Ramos (cell line): ENCODE measurements at regions not wholly inside any gene's neighbourhood (a gene's known extent, or its start where the extent isn't known, plus 50 kb on each side); places are given as distances from the start of the nearest gene placed in this dataset.

ENCODE experiments used
- in situ Hi-C: fragments of 300-500 bp; cut with MboI; formaldehyde crosslinking; loops from one replicate; pipeline ENCODE4 v1.14.3; 2022; ENCODE audit warnings: low sequenced_read_pairs; ENCODE audit not compliant: unreplicated experiment

DNA sequence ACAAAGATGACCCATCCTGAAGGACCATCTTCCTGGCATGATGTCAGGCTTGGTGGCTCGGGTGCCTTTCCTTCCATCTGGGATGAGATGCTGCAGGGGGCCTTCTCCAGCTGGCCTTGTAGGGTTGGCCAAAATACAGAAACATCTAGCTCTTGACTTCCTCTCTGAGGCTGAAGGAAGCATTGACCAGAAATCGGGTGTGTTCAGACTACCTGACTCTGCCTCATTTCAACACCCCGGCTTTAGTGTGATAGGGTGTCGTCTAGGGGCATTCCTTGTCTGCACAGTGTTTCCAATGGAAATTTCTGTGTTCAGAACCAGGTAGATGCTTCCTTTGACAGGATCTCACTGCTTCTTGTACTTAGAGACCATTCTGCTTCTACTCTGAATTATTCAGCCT, 115.7 kb upstream of the SPRED2 start:
- in situ Hi-C loops, result loop anchor here (5.0 kb wide), 1 partner anchor 106 kb away; no protein-coding TSS in a partner anchor

DNA sequence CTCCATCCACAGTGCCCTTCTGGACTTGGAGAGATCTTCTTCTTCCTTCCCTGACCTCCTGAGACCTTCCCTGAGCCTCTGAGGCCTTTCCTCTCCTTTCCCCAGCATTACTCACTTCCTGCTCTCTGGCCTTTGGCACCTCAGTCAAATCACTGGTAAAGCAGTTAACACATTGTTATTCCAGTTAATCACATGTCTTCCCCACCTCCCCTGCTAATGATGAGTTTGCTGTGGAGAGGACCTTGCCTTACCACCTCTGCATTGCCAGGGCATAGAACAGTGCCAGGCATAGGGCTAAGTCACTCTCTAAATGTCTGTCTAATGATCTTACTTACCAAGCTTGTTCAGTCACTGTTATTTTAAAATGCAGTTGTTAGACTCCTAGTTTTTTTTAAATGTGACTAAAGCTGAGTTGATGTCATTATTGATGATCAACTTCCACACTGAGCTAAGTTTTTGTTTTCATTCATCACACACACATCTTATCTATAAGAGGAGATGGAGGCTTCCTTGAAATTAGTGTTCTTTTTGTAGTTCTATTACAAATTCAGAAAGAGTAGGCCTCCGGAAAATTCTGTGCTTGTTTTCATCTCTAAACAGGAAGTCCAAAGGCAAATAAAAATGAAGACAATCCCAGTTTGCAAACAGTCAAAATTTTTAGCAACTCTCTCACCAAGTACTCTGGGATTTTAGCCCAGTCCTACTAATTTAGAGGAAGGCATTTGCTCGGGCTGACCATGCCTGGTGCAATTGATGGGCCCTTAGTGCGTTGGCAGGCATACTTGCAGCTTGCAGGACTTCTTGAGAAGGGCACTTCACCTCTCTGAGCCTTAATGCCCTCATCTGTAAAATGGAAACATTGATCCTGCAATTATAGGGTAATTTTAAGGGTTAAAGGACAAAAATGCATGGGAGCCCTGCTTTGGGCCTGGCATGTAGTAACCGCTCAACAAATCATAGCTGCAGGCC, 113.7 kb upstream of the SPRED2 start:
- in situ Hi-C loops, result loop anchor here (5.0 kb wide), 1 partner anchor 104 kb away; no protein-coding TSS in a partner anchor

- in situ Hi-C loops, result no loop called here
Measured at GRCh38 chr2:65541773-65542172, 109.4 kb upstream of the SPRED2 start.

DNA sequence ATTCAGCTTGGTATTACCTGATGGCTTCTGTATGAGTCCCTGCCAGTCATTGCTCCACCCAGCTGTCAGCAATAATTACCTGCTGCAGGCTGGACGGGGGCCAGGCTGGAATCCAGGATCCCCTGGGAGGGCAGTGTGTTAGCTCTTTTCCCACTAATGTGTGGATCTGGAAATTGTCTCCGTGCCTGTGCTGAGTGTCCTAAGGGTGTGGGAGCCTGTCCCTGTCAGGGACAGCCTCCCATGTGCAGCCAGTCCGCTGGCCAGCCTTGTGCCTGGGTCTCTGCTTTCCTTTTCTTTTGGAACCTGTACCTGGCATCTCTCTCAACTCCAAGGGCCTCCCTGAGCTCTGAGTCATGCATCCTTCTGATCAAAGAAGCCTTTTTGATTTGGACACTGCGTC, 107.2 kb upstream of the SPRED2 start:
- in situ Hi-C loops, result no loop called here

- in situ Hi-C loops, result no loop called here
Measured at GRCh38 chr2:65537651-65538385, 105.4 kb upstream of the SPRED2 start.

DNA sequence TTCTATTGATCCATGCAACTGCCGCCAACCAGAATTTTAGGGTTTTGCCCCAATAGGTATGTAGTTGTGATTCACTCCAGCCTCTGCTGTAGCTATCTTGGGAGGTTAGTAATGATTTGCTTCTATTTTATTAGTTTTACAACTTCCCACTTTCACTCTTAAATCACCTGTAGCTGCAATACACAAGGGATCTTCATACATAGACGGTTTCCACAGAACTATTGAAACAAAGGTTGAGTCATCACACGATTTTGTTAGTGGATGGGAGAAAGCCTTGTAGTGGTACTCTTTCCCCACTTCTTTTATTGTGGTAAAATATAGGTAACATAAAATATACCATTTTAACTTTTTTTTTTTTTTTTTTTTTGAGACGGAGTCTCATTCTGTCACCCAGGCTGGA, 104.2 kb upstream of the SPRED2 start:
- in situ Hi-C loops, result no loop called here

DNA sequence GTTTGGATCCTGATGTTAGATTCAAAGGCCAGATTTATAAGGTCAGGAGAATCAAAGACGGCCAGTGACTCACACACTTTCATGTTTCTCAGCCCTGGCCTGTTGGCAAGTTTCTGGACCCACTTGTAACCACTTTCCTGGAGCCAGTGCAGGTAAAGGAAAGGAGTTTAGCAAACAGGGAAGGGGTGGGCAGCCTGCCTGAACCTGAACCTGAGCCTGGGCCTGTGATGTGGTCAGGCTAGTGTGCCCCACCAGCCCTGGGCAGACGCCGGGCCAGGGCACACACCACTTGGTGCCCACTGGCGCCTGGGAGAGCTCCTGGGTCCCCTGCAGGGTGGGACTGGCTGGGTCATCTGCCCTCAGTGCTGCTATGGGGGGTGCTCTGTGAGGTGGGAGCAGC, 100.5 kb upstream of the SPRED2 start:
- in situ Hi-C loops, result no loop called here

DNA sequence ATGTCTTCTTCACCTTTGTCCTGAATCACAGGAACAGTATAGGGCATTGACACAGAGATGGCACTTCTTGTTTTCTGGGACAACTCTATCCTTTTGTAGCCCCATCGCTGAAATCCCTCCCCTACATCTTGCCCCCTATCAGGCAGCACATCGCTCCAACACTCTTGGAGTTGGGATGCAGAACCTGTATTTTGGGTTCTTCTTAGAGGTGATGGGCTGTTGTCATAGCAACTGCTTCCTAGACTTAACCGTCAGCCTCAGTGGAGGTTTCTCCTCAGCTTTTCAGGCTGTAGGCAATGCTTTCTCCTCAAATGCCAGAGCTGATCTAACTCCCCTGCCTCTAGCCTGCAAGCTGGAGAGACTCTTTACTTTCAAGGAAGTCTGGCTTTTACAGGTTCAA, 99.9 kb upstream of the SPRED2 start:
- in situ Hi-C loops, result no loop called here

DNA sequence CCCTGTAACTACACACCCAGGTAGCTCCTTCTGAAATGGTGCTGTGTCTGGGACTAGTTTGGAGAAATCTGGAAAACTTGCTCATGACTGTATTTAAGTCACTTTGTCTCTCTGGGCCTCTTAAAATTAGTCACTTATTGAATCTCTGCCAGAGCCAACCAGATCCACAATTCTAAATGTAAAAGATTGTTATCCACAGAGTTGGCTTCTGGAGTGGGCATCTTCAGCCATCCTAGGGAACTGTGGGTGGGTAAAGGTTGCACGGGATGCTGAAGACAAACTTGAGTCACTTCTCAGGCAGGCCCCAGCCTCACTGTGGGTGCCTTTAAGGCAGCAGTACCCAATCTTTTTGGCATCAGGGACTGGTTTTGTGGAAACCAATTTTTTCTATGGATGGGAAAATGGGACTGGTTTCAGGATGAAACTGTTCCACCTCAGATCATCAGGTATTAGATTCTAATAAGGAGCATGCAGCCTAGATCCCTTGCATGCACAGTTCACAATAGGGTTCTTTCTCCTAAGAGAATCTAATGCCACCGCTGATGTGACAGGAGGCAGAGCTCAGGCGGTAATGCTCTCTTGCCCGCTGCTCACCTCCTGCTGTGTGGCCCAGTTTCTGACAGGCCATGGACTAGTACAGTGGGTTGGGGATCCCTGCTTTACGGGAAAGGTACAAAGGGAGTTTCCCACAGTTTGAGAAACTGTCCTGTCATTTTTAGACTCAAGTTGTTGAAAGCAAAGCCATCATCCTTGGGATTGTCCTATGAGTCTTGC, 98.3 kb upstream of the SPRED2 start:
- in situ Hi-C loops, result no loop called here

- in situ Hi-C loops, result no loop called here
Measured at GRCh38 chr2:65529419-65529818, 97.0 kb upstream of the SPRED2 start.

DNA sequence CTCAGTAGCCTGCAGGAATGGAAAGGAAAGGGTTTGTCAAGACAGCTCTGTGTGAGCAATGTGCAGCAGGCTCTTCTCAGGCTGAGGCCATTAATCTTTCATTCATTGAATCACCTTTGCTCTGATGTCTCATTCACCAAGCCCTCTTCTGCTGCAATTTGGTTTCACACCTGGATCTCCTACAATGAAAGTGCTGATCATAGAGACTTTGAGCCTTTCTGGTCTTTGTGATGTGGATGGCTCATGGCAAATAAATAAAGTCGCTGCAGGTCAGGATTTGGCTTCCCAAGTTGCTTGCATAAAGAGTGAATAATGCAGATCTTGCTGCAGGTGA, 95.8 kb upstream of the SPRED2 start:
- in situ Hi-C loops, result no loop called here

- in situ Hi-C loops, result no loop called here
Measured at GRCh38 chr2:65527451-65528240, 95.2 kb upstream of the SPRED2 start.

DNA sequence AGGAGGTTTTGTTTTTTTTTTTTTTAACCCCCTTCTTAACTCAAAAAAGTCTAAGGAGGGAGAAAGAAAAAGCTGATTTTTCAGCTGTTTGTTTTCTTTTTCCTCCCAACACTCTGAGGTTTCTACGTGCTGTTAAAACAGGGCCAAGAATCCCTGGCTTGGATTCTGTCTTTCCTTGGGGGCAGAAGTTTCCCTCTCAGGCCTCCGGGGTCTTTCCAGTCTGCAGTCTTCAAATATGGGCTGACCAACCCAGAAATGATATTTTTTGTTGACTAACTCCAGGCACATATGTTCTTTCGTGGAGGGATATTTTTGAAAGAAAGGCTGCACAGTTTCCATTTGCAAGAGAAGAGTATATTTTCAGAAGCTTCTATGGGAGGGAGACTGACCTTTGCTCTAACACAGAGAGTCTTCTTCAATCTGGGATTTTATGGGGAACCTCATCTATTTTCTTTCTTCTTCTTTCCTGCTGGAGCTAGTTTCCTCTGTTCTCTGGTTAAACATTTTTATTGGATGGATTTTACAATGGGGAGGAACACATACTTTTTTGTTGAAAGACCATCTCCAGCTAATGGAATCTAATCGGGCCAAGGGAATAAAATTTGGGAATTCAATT, 93.3 kb upstream of the SPRED2 start:
- in situ Hi-C loops, result no loop called here

GRCh38 chr2:65522922-65523321, 90.5 kb upstream of the SPRED2 start:
- in situ Hi-C loops, result no loop called here

DNA sequence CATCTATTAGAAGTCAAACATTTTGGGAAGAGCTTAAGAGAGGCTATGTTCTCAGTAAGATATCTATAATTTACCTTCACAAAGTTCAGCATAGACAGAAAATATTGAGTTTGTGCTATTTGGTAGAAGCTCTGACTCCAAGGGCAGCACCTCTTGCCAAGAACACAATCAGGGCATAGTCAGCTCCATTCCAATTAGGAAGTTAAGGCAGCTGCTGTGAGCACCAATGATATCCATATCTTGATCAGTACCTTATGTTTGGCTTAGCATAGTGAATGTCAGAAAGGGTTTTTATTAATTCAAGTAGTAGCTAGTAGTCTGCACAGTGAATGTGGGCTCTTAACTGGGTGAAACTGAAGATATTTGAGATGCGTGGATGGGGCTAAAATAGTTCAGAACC, 86.4 kb upstream of the SPRED2 start:
- in situ Hi-C loops, result no loop called here

DNA sequence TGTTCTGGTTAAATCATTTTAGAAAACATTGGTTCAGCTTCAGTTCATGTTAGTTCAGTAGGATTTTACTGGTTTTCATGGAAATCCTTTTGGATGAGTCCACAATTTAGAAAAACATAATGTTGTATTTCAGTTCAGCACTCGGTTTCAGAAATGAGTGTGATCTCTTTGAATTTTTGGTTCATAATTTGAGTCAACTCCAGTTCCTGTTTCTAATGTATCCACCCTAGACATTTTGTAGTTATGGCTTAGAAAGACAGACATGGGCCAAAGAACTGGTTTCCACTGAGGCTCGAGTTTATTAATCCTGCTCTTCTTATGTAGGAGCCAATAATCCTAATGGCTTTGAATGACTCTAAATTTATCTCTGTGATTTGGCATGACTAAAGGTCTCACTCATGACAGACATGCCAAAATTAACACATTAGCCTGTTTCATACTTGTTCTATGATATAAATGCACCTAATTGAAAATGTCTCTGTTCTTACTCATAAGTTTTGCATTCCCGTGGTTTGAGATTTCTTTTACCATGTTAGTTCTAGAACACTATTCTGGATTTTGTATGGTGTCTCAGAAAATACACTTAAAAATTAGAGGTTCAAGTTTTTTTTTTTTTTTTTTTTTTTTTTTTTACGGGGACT, 82.3 kb upstream of the SPRED2 start:
- in situ Hi-C loops, result no loop called here

DNA sequence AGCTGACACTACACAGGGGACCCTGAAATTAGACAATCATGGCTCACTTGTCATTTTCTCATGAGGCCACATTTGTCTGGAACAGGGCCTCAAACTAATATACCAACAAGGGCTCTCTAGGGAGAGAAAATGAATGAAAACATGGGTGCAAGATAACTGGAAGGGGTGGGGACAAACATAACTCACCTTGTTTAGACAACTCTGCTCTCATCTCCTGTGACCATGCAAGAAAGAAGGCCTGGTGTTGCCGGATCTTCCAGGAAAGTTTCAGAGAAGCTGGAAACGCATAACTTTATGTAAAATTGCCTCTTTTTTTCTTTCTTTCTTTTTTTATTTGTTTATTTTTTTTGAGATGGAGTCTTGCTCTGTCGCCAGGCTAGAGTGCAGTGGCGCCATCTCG, 80.4 kb upstream of the SPRED2 start:
- in situ Hi-C loops, result no loop called here

GRCh38 chr2:65511306-65511705, 78.9 kb upstream of the SPRED2 start:
- in situ Hi-C loops, result no loop called here

DNA sequence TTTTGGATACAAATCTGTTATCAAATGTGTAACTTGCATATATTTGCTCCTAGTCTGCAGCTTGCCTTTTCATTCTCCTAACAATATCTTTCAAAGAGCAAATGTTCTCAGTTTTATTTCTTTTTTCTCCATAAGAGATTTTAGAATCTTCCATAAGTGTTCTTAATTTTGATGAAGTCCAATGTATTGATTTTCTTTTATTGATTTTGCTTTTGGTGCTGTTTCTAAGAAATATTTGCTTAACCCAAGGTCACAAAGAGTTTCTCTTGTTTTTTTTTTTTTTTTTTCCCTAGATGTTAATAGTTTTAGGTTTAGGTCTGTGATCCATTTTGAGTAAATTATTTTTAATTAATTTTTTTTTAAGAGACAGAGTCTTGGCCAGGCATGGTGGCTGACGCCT, 75.8 kb upstream of the SPRED2 start:
- in situ Hi-C loops, result no loop called here
